Endodermal cell (in vitro differentiated cells): ENCODE measurements at regions not wholly inside any gene's neighbourhood (a gene's known extent, or its start where the extent isn't known, plus 50 kb on each side); places are given as distances from the start of the nearest gene placed in this dataset.

Experiments
- DNase-seq: peaks from one replicate; pipeline ENCODE4 v3.0.0-alpha.2; 2017
- H3K27ac ChIP-seq: 2 replicates; pipeline ENCODE4 v1.5.1; 2013; ENCODE audit warnings: mild to moderate bottlenecking, low read depth, low read length, moderate library complexity
- H3K27me3 ChIP-seq: 2 replicates; pipeline ENCODE4 v1.6.1; 2013; ENCODE audit warnings: mild to moderate bottlenecking, low read length, moderate library complexity; ENCODE audit not compliant: insufficient read depth, control insufficient read depth, poor library complexity, severe bottlenecking
- H3K36me3 ChIP-seq: 2 replicates; pipeline ENCODE4 v1.7.0; 2013; ENCODE audit warnings: mild to moderate bottlenecking, low read length, moderate library complexity; ENCODE audit not compliant: control insufficient read depth, insufficient read depth
- H3K4me1 ChIP-seq: one replicate; pipeline ENCODE4 v1.7.0; 2013; ENCODE audit warnings: low read length; ENCODE audit not compliant: control insufficient read depth, insufficient read depth
- H3K4me3 ChIP-seq: 2 replicates; pipeline ENCODE4 v1.5.1; 2013; ENCODE audit warnings: mild to moderate bottlenecking, low read length, moderate library complexity
- H3K9ac ChIP-seq: 2 replicates; pipeline ENCODE4 v1.6.1; 2013; ENCODE audit warnings: mild to moderate bottlenecking, low read length, moderate library complexity; ENCODE audit not compliant: poor library complexity, severe bottlenecking; ENCODE audit errors: extremely low read depth
- H3K9me3 ChIP-seq: 2 replicates; pipeline ENCODE4 v1.6.1; 2013; ENCODE audit warnings: mild to moderate bottlenecking, low read length, moderate library complexity; ENCODE audit not compliant: control insufficient read depth
- H3K27ac Mint-ChIP-seq: 2 replicates; pipeline ENCODE4 v1.8.0; 2020; ENCODE audit warnings: mixed read lengths
- H3K27me3 Mint-ChIP-seq: 2 replicates; pipeline ENCODE4 v1.8.0; 2021; ENCODE audit warnings: mild to moderate bottlenecking, mixed read lengths; ENCODE audit not compliant: insufficient read depth
- H3K36me3 Mint-ChIP-seq: 2 replicates; pipeline ENCODE4 v1.8.0; 2020; ENCODE audit warnings: low read depth, mixed read lengths
- H3K4me1 Mint-ChIP-seq: 2 replicates; pipeline ENCODE4 v1.8.0; 2020; ENCODE audit warnings: mixed read lengths
- H3K4me3 Mint-ChIP-seq: 2 replicates; pipeline ENCODE4 v1.8.0; 2020; ENCODE audit warnings: mild to moderate bottlenecking, moderate library complexity, mixed read lengths
- H3K9me3 Mint-ChIP-seq: 2 replicates; pipeline ENCODE4 v1.8.0; 2020; ENCODE audit warnings: mild to moderate bottlenecking, mixed read lengths
- CTCF ChIP-seq: fragments of 200-600 bp; sonication (generic); conservative IDR thresholded peaks from 2 replicates; pipeline ENCODE4 v1.5.0; 2021; ENCODE audit warnings: antibody characterized with exemption, mild to moderate bottlenecking
- WGBS, 2 experiments: methylation state at CpG; one replicate each; pipeline versions ENCODE4 v1.1.5 to v1.1.7; 2013; ENCODE audit warnings: missing lambda C conversion rate in 2 of 2, mixed read lengths in 1 of 2; ENCODE audit not compliant: insufficient coverage in 1 of 2, insufficient read length in 1 of 2; 5-methylcytosine and 5-hydroxymethylcytosine counted together

GRCh38 chr4:123284168-123284567 is 112.4 kb upstream of the SPRY1 start:
- Mint-ChIP-seq H3K9me3 (no peaks in the 10 kb centered on the region), H3K4me1 (no peaks in the 10 kb centered on the region)

GRCh38 chr4:123286903-123287466 is 109.6 kb upstream of the SPRY1 start:
- Histone ChIP-seq H3K4me3 (no peak overlapping the region), H3K9me3 (peaks cover 31% of the 10 kb centered on the region), H3K9ac (no peak overlapping the region), H3K27ac (no peak overlapping the region), H3K27me3 (no peaks in the 10 kb centered on the region), H3K36me3 (no peaks in the 10 kb centered on the region), H3K4me1 (no peaks in the 10 kb centered on the region)
- Mint-ChIP-seq H3K27me3 (no peaks in the 10 kb centered on the region), H3K27ac (no peak overlapping the region), H3K4me3 (no peak overlapping the region), H3K4me1 (no peaks in the 10 kb centered on the region), H3K36me3 (peaks cover 23% of the 10 kb centered on the region), H3K9me3 (peaks cover 23% of the 10 kb centered on the region)
- TF ChIP-seq CTCF, result no peak
- DNase-seq, result no peak
- 93 to 100% methylated on average over 1 to 2 of the region's 2 CpGs for WGBS, 2 experiments

More at GRCh38 chr4:123284168-123284567, 112.4 kb upstream of the SPRY1 start:
- no peak overlapping the region for H3K4me3 Mint-ChIP-seq
- no peak overlapping the region for H3K27ac ChIP-seq
- no peak for TF ChIP-seq CTCF
- 81 to 100% methylated on average over 1 to 2 of the region's 2 CpGs for WGBS, 2 experiments
- no peaks in the 10 kb centered on the region for H3K4me1 ChIP-seq
- H3K36me3 ChIP-seq, result no peaks in the 10 kb centered on the region
- H3K27ac Mint-ChIP-seq, result no peak overlapping the region
- no peak overlapping the region for H3K9ac ChIP-seq
- no peaks in the 10 kb centered on the region for H3K27me3 ChIP-seq
- H3K4me3 ChIP-seq, result no peak overlapping the region
- no peak for DNase-seq
- H3K36me3 Mint-ChIP-seq, result no peaks in the 10 kb centered on the region
- peaks cover 3% of the 10 kb centered on the region for H3K9me3 ChIP-seq
- H3K27me3 Mint-ChIP-seq, result no peaks in the 10 kb centered on the region

GRCh38 chr4:123288309-123289025 is 108.1 kb upstream of the SPRY1 start:
- H3K36me3 Mint-ChIP-seq, result peaks cover 26% of the 10 kb centered on the region
- H3K4me1 Mint-ChIP-seq, result no peaks in the 10 kb centered on the region
- peaks cover 26% of the 10 kb centered on the region for H3K9me3 Mint-ChIP-seq
- no peaks in the 10 kb centered on the region for H3K27me3 Mint-ChIP-seq
- no peak for TF ChIP-seq CTCF
- H3K27me3 ChIP-seq, result no peaks in the 10 kb centered on the region
- H3K36me3 ChIP-seq, result no peaks in the 10 kb centered on the region
- no peak overlapping the region for H3K4me3 ChIP-seq
- H3K27ac Mint-ChIP-seq, result no peak overlapping the region
- DNase-seq, result no peak
- H3K4me1 ChIP-seq, result no peaks in the 10 kb centered on the region
- H3K9me3 ChIP-seq, result peaks cover 40% of the 10 kb centered on the region
- H3K4me3 Mint-ChIP-seq, result no peak overlapping the region
- 91 to 100% methylated on average over 2 to 3 of the region's 3 CpGs for WGBS, 2 experiments
- no peak overlapping the region for H3K9ac ChIP-seq
- no peak overlapping the region for H3K27ac ChIP-seq
